ENCODE measurements at regions not wholly inside any gene's neighbourhood (a gene's known extent, or its start where the extent isn't known, plus 50 kb on each side); places are given as distances from the start of the nearest gene placed in this dataset.
"Not testable (repeated sequence)": the region's sequence is repeated elsewhere in the genome, so short reads cannot be mapped to it uniquely, and the experiment has no call there.

DNA sequence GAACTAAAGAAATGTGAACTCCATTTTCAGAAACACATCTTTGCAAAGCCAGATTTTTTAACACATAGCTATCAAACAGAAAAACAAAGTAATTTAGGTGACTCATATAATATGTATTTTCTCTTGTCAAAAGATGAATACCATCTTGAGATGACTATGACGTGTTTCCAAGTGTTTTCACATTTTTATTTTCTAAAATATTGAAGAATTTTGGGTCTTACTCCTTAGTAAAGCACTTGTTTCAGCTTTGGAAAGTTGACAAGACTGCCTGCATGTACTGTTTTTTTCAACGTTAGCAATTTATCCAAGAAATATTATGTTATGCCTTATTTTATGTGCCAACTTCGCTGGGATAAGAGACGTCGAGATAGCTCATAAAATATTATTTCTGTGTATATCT, 733.9 kb upstream of the EPHA5 start:
- DNase-seq (ENCODE audit: low spot score) = no peak

DNA sequence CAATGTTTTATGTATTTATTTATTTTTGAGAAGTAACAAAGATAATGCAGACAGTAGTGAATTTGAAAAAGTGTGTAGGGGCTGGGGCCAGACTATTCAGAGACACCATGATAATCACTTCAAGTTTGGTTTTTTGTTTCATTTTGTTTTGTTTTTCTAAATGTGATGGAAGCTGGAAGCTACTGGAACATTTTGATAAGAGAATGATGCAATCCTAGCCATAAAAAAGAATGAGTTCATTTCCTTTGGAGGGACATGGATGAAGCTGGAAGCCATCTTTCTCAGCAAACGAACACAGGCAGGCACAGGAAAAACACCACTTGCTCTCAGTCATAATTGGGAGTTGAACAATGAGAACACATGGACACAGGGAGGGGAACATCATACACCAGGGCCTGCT, 706.6 kb upstream of the EPHA5 start:
- no peak for DNase-seq (ENCODE audit: low spot score)

DNA sequence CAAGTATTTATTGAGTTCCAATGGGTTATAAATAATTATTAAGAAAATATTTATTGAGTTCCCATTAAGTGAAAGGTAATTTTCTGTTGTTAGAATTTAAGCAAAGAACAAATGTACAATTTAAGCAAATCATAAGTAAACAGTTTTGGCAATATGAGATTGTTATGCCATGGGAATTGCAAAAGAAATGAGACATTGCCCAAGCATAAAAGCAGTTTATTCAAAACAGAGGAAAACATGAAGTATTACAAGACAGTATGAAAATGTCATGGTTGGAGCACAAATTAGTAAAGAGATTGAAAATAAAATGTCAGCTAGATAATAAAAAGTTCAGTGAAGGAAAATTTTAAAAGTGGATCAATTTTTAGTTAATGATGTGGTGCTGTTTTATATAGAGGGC, 706.1 kb upstream of the EPHA5 start:
- no peak for DNase-seq (ENCODE audit: low spot score)

- DNase-seq (ENCODE audit: low spot score) = no peak
Observed at GRCh38 chr4:66373268-66373667, 703.0 kb upstream of the EPHA5 start.

DNA sequence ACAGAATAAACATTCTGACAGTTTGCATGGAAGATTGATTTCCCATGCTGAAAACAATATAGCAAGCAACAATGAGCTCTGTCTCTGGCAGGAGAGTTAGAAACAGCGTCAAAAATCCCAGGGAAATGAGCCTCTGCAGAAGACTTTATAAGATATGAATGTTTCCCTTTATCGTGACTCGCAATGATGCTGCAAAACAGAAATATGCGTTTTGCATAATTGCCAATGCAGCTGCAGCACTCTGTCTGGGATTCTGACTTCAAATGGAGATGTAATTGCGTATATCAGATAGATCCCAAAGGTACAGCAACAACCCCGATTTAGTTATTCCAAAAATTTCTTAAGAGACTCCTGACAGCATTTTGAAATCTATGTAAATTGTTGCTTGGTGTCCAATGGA, 702.4 kb upstream of the EPHA5 start:
- no peak for DNase-seq (ENCODE audit: low spot score)

DNA sequence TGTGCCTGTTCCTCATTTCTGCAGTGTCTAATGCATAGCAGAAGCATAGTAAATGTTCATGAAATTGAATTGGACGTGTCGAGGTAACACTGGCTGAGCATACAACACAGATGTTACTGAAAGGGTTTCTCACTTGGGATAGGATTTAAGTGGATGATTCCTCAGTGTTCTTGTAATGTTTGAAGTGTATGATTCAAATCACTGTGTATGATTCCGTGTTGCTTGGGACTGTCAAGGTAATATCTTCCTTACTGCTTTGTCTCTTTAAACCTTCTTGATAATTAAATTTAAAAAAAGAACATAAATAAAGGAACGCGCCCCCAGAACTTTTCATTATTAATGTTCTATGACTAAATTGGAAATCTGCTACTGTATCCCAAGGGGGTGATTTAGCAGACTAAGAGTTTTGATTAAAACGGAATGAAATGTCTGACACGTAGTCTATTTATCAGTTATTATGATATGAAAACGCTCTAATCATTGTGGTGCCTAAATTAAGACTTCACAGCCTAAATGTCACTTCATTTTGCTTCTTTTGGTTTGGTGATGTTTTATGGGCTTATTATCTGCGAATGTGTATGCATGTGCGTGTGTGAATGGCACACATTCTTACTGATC, 696.9 kb upstream of the EPHA5 start:
- DNase-seq (ENCODE audit: low spot score) = no peak

- DNase-seq (ENCODE audit: low spot score) = not testable (repeated sequence)
Observed at GRCh38 chr4:66360395-66360794, 690.1 kb upstream of the EPHA5 start.

GRCh38 chr4:66357316-66357715, 687.0 kb upstream of the EPHA5 start:
- no peak for DNase-seq (ENCODE audit: low spot score)

- DNase-seq (ENCODE audit: low spot score) = no peak
Observed at GRCh38 chr4:66355328-66355727, 685.0 kb upstream of the EPHA5 start.

GRCh38 chr4:66351761-66352160, 681.5 kb upstream of the EPHA5 start:
- no peak for DNase-seq (ENCODE audit: low spot score)

DNA sequence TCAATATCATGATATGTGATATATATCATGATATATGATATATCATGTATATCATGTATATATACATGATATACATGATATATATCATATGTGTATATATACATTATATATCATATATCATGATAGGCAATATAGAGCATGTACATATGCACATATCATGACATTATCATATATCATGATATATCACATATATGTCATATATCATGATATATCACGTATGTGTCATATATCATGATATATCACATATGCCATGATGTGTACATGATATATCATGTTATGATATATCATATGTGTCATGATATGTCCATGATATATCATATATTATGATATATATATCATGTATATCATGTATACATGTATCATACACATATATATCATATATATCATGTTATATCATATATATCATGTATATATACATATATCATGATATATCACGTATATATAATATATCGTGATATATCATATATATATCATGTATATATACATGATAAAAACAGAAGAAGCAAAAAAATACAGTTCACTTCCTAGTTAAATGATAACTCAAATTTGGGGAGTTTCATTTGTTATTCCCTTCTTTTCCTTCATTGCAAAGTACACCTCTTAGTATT, 670.1 kb upstream of the EPHA5 start:
- DNase-seq (ENCODE audit: low spot score) = no peak

- DNase-seq (ENCODE audit: low spot score) = no peak
Observed at GRCh38 chr4:66339007-66339406, 668.7 kb upstream of the EPHA5 start.

- no peak for DNase-seq (ENCODE audit: low spot score)
Observed at GRCh38 chr4:66331761-66332160, 661.5 kb upstream of the EPHA5 start.

- no peak for DNase-seq (ENCODE audit: low spot score)
Observed at GRCh38 chr4:66330125-66330524, 659.8 kb upstream of the EPHA5 start.

GRCh38 chr4:66328803-66329574, 658.7 kb upstream of the EPHA5 start:
- DNase-seq (ENCODE audit: low spot score) = no peak

DNA sequence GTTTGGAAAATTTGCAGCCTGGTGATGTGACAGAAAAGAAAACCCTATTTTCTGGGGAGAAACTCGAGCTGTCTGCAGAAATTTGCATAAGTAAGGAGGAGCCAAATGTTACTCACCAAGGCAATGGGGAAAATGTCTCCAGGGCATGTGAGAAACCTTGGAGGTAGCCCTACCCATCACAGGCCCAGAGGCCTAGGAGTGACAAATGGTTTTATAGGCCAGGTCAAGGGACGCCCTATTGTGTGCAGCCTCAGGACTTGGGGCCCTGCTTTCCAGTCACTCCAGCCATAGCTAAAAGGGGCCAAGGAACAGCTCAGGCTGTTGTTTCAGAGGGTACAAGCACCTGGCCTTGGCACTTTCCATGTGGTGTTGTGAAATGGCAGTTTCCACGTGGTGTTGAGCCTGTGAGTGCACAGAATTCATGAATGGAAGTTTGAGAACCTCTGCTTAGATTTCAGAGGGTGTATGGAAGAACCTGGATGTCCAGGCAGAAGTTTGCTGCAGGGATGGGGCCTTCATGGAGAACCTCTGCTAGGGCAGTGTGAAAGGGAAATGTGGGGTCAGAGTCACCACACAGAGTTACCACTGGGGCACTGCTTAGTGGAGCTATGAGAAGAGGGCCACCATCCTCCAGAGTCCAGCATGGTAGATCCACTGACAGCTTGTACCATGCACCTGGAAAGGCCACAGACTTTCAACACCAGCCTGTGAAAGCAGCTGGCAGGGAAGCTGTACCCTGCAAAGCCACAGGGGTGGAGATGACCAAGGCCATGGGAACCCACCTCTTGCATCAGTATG, 637.6 kb upstream of the EPHA5 start:
- no peak for DNase-seq (ENCODE audit: low spot score)

- DNase-seq (ENCODE audit: low spot score) = no peak
Observed at GRCh38 chr4:66300336-66300934, 630.1 kb upstream of the EPHA5 start.

DNA sequence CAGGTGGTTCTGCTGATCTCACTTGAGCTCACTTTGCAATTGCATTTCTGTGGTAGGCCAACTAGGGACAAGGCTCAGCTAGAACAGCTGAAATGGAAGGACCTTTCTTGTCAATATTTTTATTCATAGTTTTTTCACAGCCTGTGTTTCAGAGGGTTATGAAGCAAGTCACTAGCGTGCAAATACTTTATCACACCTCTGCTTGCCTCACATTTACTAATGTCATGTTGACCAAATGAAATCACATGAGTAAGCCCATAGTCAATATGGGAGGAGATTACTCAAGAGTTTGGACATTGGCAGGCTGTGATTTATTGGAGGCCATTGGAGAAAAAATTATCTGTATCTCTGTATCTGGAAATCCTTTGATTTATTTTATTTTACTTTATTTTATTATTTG, 628.3 kb upstream of the EPHA5 start:
- DNase-seq (ENCODE audit: low spot score) = no peak

DNA sequence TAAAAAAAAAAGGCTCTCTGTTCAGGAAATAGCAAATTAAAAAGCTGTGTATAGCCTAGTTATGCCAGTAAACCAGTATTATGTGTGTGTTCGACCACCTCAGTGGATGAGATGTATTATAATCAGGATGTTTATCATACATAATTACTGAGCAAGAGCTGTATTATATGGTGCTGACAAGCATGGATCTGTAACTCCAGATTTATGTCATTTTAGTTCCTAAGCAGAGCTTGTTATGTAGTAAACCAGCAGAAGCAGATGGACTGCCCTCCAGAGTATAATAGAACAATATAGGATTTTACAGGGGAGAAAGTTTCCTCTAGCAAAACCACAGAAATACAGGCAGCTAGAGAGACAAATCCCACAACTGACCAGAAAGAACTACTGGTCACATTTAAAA, 627.4 kb upstream of the EPHA5 start:
- no peak for DNase-seq (ENCODE audit: low spot score)

- no peak for DNase-seq (ENCODE audit: low spot score)
Observed at GRCh38 chr4:66294638-66295037, 624.3 kb upstream of the EPHA5 start.

DNA sequence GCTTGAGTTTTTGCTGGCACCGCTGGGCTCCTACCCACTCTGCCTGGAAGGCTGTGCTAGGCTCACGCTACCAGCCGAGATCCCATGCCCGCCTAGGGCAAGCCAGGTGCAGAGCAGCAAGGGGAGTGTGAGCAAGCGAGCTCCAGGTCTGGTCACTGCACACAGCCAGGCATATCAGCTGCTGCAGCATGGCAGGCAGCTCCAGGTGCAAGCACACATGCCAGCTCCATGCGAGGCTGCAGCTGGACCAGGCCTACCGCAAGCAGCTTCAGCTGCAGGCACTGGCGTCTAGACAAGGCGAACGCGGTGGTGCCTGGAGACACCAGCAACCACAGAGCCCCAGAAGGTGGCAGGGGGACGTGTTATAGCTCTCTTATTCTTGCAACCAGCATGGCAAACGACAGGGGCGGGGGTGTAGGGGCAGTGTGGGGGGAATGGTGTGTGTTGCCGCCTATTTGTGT, 614.7 kb upstream of the EPHA5 start:
- no peak for DNase-seq (ENCODE audit: low spot score)

GRCh38 chr4:66279084-66279483, 608.8 kb upstream of the EPHA5 start:
- DNase-seq (ENCODE audit: low spot score) = no peak

All from AG20443 (cell line).